HEK293T (cell line): ENCODE measurements at regions not wholly inside any gene's neighbourhood (a gene's known extent, or its start where the extent isn't known, plus 50 kb on each side); places are given as distances from the start of the nearest gene placed in this dataset.

ENCODE experiments used
- CTCF ChIA-PET: fragments of 350-600 bp; formaldehyde crosslinking; extraction: SDS; loops from one replicate; lab custom pipeline; 2021; ENCODE audit warnings: antibody characterized with exemption, inconsistent platforms; lab: Yijun Ruan, JAX
- POLR2A ChIA-PET: fragments of 350-600 bp; formaldehyde crosslinking; extraction: SDS; loops from one replicate; lab custom pipeline; 2020; ENCODE audit warnings: antibody characterized with exemption, inconsistent platforms; lab: Yijun Ruan, JAX
- DNase-seq: peaks from one replicate; pipeline ENCODE4 v3.0.0; 2012; ENCODE audit warnings: mixed read lengths; ENCODE audit errors: extremely low spot score
- ARNT ChIP-seq: fragments of 450-650 bp; IDR thresholded peaks from 2 replicates; pipeline ENCODE4 v1.6.1; 2017; ENCODE audit warnings: mild to moderate bottlenecking
- BHLHE40 ChIP-seq: fragments of 450-650 bp; IDR thresholded peaks from 2 replicates; pipeline ENCODE4 v1.6.1; 2016; ENCODE audit warnings: mild to moderate bottlenecking, moderate library complexity, borderline replicate concordance
- CTBP1 ChIP-seq: fragments of 450-650 bp; IDR thresholded peaks from 2 replicates; pipeline ENCODE4 v1.6.1; 2016; ENCODE audit warnings: borderline replicate concordance
- ELF4 ChIP-seq: fragments of 450-650 bp; IDR thresholded peaks from 2 replicates; pipeline ENCODE4 v1.6.1; 2017; ENCODE audit warnings: antibody characterized with exemption
- FOXA1 ChIP-seq: fragments of 450-650 bp; IDR thresholded peaks from 2 replicates; pipeline ENCODE4 v1.6.1; 2016; ENCODE audit warnings: mild to moderate bottlenecking
- FOXK2 ChIP-seq: fragments of 450-650 bp; IDR thresholded peaks from 2 replicates; pipeline ENCODE4 v1.6.1; 2016; ENCODE audit warnings: mild to moderate bottlenecking
- FOXM1 ChIP-seq: fragments of 450-650 bp; IDR thresholded peaks from 2 replicates; pipeline ENCODE4 v1.6.1; 2017; ENCODE audit warnings: mild to moderate bottlenecking, borderline replicate concordance
- HDGF ChIP-seq: fragments of 450-650 bp; IDR thresholded peaks from 2 replicates; pipeline ENCODE4 v1.6.1; 2017; ENCODE audit warnings: antibody characterized with exemption, borderline replicate concordance
- L3MBTL2 ChIP-seq: fragments of 450-650 bp; conservative IDR thresholded peaks from 2 replicates; pipeline ENCODE4 v1.6.1; 2016; ENCODE audit warnings: mild to moderate bottlenecking
- LEF1 ChIP-seq: fragments of 450-650 bp; IDR thresholded peaks from 2 replicates; pipeline ENCODE4 v1.6.1; 2017; ENCODE audit warnings: mild to moderate bottlenecking, borderline replicate concordance
- NFRKB ChIP-seq: fragments of 450-650 bp; IDR thresholded peaks from 2 replicates; pipeline ENCODE4 v1.6.1; 2016; ENCODE audit warnings: mild to moderate bottlenecking, moderate library complexity
- PKNOX1 ChIP-seq: fragments of 450-650 bp; IDR thresholded peaks from 2 replicates; pipeline ENCODE4 v1.6.1; 2016
- SP1 ChIP-seq: fragments of 450-650 bp; IDR thresholded peaks from 2 replicates; pipeline ENCODE4 v1.6.1; 2017
- SUZ12 ChIP-seq: fragments of 450-650 bp; IDR thresholded peaks from 2 replicates; pipeline ENCODE4 v1.6.1; 2016; ENCODE audit warnings: mild to moderate bottlenecking
- TARDBP ChIP-seq: fragments of 450-650 bp; IDR thresholded peaks from 2 replicates; pipeline ENCODE4 v1.6.1; 2016
- ZNF384 ChIP-seq: fragments of 450-650 bp; IDR thresholded peaks from 2 replicates; pipeline ENCODE4 v1.6.1; 2016

DNA sequence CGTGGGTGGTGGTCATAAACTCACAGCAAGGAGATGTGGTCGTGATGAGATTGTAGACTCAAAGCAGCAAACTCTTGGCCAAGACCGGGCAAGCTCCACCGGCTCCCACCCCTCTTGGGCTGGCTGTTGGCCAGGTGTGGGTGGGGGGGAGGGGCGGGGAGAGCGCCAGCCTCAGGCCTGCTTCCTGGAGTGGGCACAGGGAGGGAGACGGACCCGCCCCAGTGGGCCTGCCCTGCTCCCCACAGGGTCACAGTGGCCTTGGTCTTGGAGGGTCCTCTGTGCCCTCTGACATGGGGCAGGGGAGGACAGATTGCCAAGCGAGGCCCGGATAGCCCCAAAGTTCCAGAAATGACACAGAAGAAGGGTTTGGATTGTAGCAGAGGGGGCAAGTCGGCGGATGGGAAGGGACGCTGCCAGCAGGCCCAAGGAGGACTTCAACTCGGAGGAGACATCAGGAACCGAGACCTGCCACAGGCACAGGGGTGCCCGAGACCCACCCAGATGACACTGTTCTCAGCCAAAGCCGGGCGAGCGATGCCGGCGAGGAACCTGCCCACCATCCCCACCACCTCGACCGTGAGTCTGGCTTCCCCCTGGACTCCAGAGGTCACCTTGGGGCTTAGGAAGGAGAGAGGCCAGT, 85.4 kb upstream of the ACTRT2 start:
- no peak for TF ChIP-seq BHLHE40
- TF ChIP-seq LEF1, result no peak
- TF ChIP-seq NFRKB, result no peak
- no peak for TF ChIP-seq HDGF
- TF ChIP-seq CTBP1, result no peak
- TF ChIP-seq SP1, result no peak
- no peak for TF ChIP-seq PKNOX1
- TF ChIP-seq TARDBP, result no peak
- no peak for TF ChIP-seq ELF4
- TF ChIP-seq SUZ12, result no peak
- no peak for TF ChIP-seq L3MBTL2
- no peak for TF ChIP-seq ZNF384
- no peak for TF ChIP-seq ARNT
- no peak for TF ChIP-seq FOXA1
- no peak for TF ChIP-seq FOXK2
- no peak for DNase-seq
- CTCF ChIA-PET, result no interaction called here
- POLR2A ChIA-PET, result no interaction called here

GRCh38 chr1:2936559-2937515, 84.4 kb upstream of the ACTRT2 start:
- no peak for DNase-seq
- TF ChIP-seq SUZ12, result no peak
- no peak for TF ChIP-seq FOXK2
- TF ChIP-seq FOXA1, result no peak
- no peak for TF ChIP-seq LEF1
- no peak for TF ChIP-seq L3MBTL2
- no peak for TF ChIP-seq ZNF384
- TF ChIP-seq CTBP1, result no peak
- TF ChIP-seq ARNT, result no peak
- no peak for TF ChIP-seq NFRKB
- TF ChIP-seq ELF4, result no peak
- TF ChIP-seq BHLHE40, result no peak
- TF ChIP-seq HDGF, result no peak
- TF ChIP-seq SP1, result no peak
- ChIA-PET POLR2A (no interaction called here), CTCF (no interaction called here)

DNA sequence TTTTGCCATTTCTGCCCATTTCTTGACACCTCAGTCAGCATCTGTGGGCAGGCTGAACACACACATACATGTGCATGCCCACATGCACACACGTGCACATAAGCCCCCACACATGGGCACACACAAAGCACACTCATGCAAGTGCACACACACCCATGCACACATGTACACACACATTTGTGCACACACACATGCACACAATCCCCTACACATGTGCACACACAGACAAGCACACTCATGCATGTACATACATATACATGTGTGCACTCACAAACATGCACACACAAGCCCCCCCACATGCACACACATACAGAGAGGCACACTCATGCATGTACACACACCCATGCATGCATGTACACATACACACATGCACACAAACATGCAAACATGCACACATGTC, 83.5 kb upstream of the ACTRT2 start:
- ChIA-PET POLR2A (no interaction called here), CTCF (no interaction called here)
- no peak for DNase-seq
- TF ChIP-seq LEF1, result no peak
- no peak for TF ChIP-seq PKNOX1
- TF ChIP-seq FOXM1, result no peak
- no peak for TF ChIP-seq ZNF384
- no peak for TF ChIP-seq SP1
- no peak for TF ChIP-seq CTBP1
- no peak for TF ChIP-seq FOXK2
- no peak for TF ChIP-seq SUZ12
- TF ChIP-seq L3MBTL2, result no peak

GRCh38 chr1:2939041-2939552, 82.2 kb upstream of the ACTRT2 start:
- ChIA-PET CTCF (no interaction called here), POLR2A (no interaction called here)
- no peak for TF ChIP-seq ARNT
- no peak for TF ChIP-seq FOXM1
- no peak for TF ChIP-seq FOXA1
- no peak for TF ChIP-seq BHLHE40
- TF ChIP-seq NFRKB, result no peak
- TF ChIP-seq ELF4, result no peak
- no peak for TF ChIP-seq L3MBTL2
- no peak for TF ChIP-seq CTBP1
- no peak for TF ChIP-seq HDGF
- TF ChIP-seq FOXK2, result no peak
- no peak for TF ChIP-seq SUZ12
- no peak for TF ChIP-seq ZNF384
- no peak for DNase-seq

DNA sequence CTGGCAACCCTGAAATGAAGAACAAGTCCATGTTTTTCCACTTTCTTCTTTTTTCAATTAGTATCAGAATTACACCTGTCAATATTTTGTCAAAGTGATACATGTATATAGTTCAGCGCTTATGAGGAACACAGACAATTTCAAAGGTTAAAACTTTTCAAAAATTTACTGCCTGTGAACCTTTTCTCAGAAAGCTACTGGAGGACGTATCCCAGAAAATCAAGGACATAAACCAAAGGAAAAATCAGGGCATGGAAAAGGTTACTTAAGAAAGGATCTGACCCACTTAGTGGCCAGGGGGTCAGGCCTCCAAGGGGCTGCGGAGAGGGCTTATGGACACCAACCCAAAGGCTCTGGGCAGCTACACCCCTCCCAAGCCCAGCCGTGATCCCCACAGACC, 81.1 kb upstream of the ACTRT2 start:
- ChIA-PET CTCF (no interaction called here), POLR2A (no interaction called here)
- no peak for DNase-seq
- TF ChIP-seq ZNF384 (no peak), FOXM1 (no peak), ELF4 (no peak), LEF1 (no peak), PKNOX1 (no peak), SUZ12 (no peak), CTBP1 (no peak), HDGF (no peak), L3MBTL2 (no peak), FOXA1 (no peak), ARNT (no peak), FOXK2 (no peak), NFRKB (no peak), TARDBP (no peak), BHLHE40 (no peak), SP1 (no peak)

GRCh38 chr1:2941040-2941439, 80.2 kb upstream of the ACTRT2 start:
- ChIA-PET CTCF (interaction anchor here (0.7 kb wide), 1 partner anchor 22 kb away, joined by 3 read pairs; no protein-coding TSS in a partner anchor), POLR2A (no interaction called here)
- no peak for DNase-seq
- TF ChIP-seq BHLHE40 (no peak), CTBP1 (no peak), ZNF384 (no peak), SP1 (no peak), PKNOX1 (no peak), LEF1 (no peak), FOXM1 (no peak), ARNT (no peak), NFRKB (no peak)
